GM10248 (cell line): ENCODE measurements at regions not wholly inside any gene's neighbourhood (a gene's known extent, or its start where the extent isn't known, plus 50 kb on each side); places are given as distances from the start of the nearest gene placed in this dataset.

Experiments
- CTCF ChIA-PET: fragments of 300-600 bp; sonication (Branson Sonifier 250); formaldehyde crosslinking; extraction: SDS; loops from one replicate; lab custom pipeline; 2021; ENCODE audit warnings: antibody characterized with exemption; lab: Yijun Ruan, JAX
- POLR2A ChIA-PET: fragments of 350-650 bp; sonication (Branson Sonifier 250); formaldehyde crosslinking; extraction: SDS; loops from one replicate; lab custom pipeline; 2020; ENCODE audit warnings: antibody characterized with exemption; lab: Yijun Ruan, JAX
- DNase-seq: peaks from one replicate; pipeline ENCODE4 v3.0.0; 2012; ENCODE audit errors: extremely low spot score
- TF ChIP-seq, protein P1 (sequence below): IDR thresholded peaks from 2 replicates; pipeline ENCODE4 v1.5.1; 2012; ENCODE audit warnings: mild to moderate bottlenecking, low read depth; ENCODE audit errors: extremely low read depth, missing control alignments, control extremely low read depth

DNA sequence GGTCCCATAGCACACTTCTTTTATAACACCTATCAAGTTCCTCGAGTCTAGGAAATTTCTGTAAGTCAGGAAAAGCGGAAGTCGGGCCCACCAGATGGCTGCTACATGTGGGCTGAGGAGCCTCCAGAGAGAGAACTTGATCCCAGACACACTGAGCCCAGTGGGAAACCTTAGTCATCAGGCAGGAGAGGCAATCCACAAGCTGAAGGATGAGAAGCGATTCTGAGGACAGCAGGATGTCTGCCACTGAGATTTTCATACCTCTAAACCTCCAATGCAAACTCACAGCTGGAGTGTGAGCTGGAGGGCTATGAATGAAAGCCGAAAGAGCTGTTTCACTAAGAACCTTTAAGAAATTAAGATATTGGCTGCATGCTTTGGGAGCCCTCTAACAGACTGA lies 52.6 kb upstream of the PDHA1 start:
- TF ChIP-seq, protein P1, sequence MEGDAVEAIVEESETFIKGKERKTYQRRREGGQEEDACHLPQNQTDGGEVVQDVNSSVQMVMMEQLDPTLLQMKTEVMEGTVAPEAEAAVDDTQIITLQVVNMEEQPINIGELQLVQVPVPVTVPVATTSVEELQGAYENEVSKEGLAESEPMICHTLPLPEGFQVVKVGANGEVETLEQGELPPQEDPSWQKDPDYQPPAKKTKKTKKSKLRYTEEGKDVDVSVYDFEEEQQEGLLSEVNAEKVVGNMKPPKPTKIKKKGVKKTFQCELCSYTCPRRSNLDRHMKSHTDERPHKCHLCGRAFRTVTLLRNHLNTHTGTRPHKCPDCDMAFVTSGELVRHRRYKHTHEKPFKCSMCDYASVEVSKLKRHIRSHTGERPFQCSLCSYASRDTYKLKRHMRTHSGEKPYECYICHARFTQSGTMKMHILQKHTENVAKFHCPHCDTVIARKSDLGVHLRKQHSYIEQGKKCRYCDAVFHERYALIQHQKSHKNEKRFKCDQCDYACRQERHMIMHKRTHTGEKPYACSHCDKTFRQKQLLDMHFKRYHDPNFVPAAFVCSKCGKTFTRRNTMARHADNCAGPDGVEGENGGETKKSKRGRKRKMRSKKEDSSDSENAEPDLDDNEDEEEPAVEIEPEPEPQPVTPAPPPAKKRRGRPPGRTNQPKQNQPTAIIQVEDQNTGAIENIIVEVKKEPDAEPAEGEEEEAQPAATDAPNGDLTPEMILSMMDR = no peak
- POLR2A ChIA-PET = no interaction called here
- CTCF ChIA-PET = no interaction called here
- DNase-seq = no peak

DNA sequence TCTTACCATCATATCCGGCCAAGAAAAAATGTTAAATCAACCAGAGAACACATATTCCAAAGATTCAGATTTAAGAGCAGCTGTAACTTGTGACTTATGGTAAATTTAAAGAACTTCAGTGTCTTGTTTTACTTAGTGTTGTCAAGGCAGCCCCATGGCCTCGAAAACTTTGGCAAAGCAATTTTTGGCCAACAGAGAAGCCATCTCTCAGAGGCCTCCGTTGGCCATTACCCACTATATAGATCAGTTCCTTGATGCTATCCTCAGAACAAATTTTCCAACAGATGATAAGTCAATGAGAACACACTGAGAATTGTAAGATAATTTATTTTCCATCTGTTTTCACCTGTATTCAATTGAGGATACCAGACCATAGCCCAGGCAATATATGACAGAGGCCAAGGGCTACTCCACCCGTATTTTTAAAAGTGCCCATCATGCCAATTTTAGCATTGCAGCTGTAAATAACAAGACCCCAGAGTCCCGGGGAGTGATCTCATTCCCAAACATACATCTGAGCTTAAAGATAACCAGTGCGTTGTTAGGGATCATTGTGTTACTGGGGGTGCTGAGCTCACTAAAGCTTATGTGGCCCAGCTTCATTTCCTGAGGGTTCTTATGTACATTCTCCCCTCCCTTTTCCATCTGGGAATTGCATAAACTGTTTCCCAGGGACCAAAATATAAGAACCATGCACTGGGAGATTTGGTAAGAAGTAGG lies 50.0 kb upstream of the PDHA1 start:
- CTCF ChIA-PET = no interaction called here
- DNase-seq = no peak
- TF ChIP-seq, protein P1 = no peak
- POLR2A ChIA-PET = no interaction called here
